ENCODE measurements at regions not wholly inside any gene's neighbourhood (a gene's known extent, or its start where the extent isn't known, plus 50 kb on each side); places are given as distances from the start of the nearest gene placed in this dataset.
A peak's percentile ranks its signal among the peaks of the same experiment; 100 is the strongest.

DNA sequence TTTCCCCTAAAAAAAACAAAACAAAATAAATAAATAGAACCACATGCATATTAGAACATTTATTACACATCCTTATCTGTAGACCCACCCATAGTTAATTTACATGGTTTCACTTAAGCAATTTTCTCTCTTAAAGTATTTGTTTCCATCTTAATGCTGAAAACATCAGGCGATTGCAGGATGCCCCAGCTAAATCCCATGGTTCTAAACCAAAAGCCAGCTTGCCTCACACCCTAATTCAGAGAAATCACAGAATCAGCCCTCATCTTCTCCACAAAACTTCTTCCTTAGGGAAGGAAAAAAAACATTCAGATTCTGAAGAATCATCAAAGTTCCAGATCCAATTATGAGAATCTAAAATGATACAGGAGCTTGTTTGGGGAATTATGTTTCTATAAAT is 67.6 kb upstream of the MTHFD1L start:
- Histone ChIP-seq H3K4me3 (no peak overlapping the region), H3K4me1 (no peaks in the 10 kb centered on the region), H3K27ac (no peak overlapping the region), H3K9me3 (no peaks in the 10 kb centered on the region), H3K27me3 (no peaks in the 10 kb centered on the region), H3K36me3 (no peaks in the 10 kb centered on the region)
- TF ChIP-seq, protein P1, sequence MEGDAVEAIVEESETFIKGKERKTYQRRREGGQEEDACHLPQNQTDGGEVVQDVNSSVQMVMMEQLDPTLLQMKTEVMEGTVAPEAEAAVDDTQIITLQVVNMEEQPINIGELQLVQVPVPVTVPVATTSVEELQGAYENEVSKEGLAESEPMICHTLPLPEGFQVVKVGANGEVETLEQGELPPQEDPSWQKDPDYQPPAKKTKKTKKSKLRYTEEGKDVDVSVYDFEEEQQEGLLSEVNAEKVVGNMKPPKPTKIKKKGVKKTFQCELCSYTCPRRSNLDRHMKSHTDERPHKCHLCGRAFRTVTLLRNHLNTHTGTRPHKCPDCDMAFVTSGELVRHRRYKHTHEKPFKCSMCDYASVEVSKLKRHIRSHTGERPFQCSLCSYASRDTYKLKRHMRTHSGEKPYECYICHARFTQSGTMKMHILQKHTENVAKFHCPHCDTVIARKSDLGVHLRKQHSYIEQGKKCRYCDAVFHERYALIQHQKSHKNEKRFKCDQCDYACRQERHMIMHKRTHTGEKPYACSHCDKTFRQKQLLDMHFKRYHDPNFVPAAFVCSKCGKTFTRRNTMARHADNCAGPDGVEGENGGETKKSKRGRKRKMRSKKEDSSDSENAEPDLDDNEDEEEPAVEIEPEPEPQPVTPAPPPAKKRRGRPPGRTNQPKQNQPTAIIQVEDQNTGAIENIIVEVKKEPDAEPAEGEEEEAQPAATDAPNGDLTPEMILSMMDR (IDR thresholded peaks at IDR 0.05): no peak
- DNase-seq (ENCODE audit: low spot score): no peak

- no peaks in the 10 kb centered on the region for H3K4me1 ChIP-seq
- TF ChIP-seq, protein P1 (IDR thresholded peaks at IDR 0.05): no peak
- no peaks in the 10 kb centered on the region for H3K27me3 ChIP-seq
- H3K27ac ChIP-seq: no peak overlapping the region
- H3K36me3 ChIP-seq: no peaks in the 10 kb centered on the region
- no peaks in the 10 kb centered on the region for H3K9me3 ChIP-seq
- H3K4me3 ChIP-seq: no peak overlapping the region
- DNase-seq (ENCODE audit: low spot score): no peak
Observed at GRCh38 chr6:150799276-150799805, 66.2 kb upstream of the MTHFD1L start.

DNA sequence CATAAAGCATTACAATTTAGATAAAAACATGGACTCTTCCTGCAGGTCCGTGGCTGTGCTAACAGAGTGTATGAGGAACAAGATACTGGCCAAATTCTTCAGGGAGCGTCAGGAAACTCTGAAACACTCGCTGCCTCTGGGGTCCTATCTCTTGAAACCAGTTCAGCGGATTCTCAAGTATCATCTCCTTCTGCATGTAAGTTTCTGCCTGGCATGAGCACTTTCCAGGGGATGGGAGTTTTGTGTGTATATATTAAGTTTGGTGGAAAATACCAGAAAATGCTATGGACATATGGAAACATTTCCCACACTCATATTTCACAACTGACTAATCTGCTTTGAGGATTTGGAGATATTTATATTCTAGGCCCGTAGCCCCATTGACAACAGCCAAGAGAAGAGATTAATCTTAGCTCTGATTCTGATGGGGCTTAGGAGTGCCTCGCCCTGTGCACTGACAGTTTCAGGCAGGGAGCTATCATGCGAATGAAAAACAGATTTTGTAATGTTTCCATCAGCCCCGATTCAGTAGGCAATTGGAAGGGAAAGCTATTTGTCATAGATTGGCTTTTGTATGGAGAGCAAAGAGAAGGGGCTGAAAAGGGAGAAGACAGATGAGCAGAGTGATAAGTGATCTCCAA is 64.7 kb upstream of the MTHFD1L start:
- no peak overlapping the region for H3K27ac ChIP-seq
- no peaks in the 10 kb centered on the region for H3K36me3 ChIP-seq
- H3K4me3 ChIP-seq: no peak overlapping the region
- H3K9me3 ChIP-seq: no peaks in the 10 kb centered on the region
- no peaks in the 10 kb centered on the region for H3K27me3 ChIP-seq
- TF ChIP-seq, protein P1 (IDR thresholded peaks at IDR 0.05): no peak
- DNase-seq (ENCODE audit: low spot score): no peak
- no peaks in the 10 kb centered on the region for H3K4me1 ChIP-seq

GRCh38 chr6:150806790-150807189 is 58.7 kb upstream of the MTHFD1L start:
- TF ChIP-seq, protein P1 (IDR thresholded peaks at IDR 0.05): no peak
- H3K27ac ChIP-seq: no peak overlapping the region
- H3K27me3 ChIP-seq: no peaks in the 10 kb centered on the region
- no peaks in the 10 kb centered on the region for H3K4me1 ChIP-seq
- H3K9me3 ChIP-seq: no peaks in the 10 kb centered on the region
- no peak for DNase-seq (ENCODE audit: low spot score)
- peaks cover 10% of the 10 kb centered on the region for H3K36me3 ChIP-seq
- no peak overlapping the region for H3K4me3 ChIP-seq

GRCh38 chr6:150813319-150813992 is 52.0 kb upstream of the MTHFD1L start:
- H3K36me3 ChIP-seq: peaks cover 10% of the 10 kb centered on the region
- H3K27me3 ChIP-seq: no peaks in the 10 kb centered on the region
- H3K27ac ChIP-seq: peak overlapping the region; percentile 61 to 69
- H3K9me3 ChIP-seq: no peaks in the 10 kb centered on the region
- DNase-seq (ENCODE audit: low spot score): no peak
- H3K4me1 ChIP-seq: peaks cover 0 to 12% of the 10 kb centered on the region in 2 donors
- no peak overlapping the region for H3K4me3 ChIP-seq
- TF ChIP-seq, protein P1 (IDR thresholded peaks at IDR 0.05): no peak

All from right atrium auricular region (tissue), 2 donors.